Activated T-helper 9 cell treated with anti-CD3 and anti-CD28 coated beads, Interleukin-2, amount 50 U/mL, for 16 hours (primary cell): ENCODE measurements at regions not wholly inside any gene's neighbourhood (a gene's known extent, or its start where the extent isn't known, plus 50 kb on each side); places are given as distances from the start of the nearest gene placed in this dataset.

Experiments
- DNase-seq: peaks from one replicate; pipeline ENCODE4 v3.0.0-alpha.2; 2020; ENCODE audit warnings: low read depth

GRCh38 chr1:50358962-50359361 lies 64.3 kb downstream of the DMRTA2 start:
- DNase-seq = no peak

GRCh38 chr1:50357186-50357585 lies 66.1 kb downstream of the DMRTA2 start:
- DNase-seq = no peak

DNA sequence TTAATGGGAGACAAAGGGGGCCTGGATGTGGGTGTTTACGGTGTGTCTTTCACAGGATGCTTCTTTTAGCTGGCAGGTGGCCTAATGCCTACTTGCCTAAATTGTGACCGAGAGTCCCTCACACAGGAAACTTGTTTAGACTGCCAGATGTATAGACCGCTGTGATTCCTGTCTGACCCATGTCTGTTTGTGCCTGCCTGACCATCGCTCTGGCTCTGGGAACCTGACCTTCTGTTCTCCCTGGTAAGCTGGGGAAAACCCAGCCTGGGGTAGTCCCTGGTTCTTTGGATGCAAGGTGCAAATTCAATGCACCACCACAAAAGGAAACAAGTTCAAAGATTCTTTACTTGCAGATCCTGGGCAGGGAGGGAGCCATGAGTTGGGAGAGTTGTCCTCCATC lies 68.4 kb downstream of the DMRTA2 start:
- DNase-seq = no peak

- no peak for DNase-seq
Observed at GRCh38 chr1:50352428-50352827, 70.8 kb downstream of the DMRTA2 start.

DNA sequence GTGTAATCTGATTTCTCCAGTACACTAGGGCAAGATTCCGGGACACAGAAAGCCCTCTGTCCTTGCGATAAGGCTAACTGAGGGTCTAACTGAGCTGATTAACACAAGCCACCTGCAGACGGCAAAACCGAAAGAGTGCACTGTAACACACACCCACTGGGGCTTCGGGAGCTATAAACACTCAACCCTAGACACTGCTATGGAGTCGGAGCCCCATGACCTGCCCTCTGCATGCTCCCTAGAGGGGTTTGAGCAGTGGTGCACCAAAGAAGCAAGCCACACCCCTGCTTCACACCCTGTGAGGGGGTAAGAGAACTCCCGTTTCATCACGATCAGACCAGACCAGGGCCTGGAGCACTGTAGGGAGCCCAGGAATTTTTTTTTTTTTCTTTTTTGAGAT lies 72.4 kb downstream of the DMRTA2 start:
- DNase-seq = no peak

GRCh38 chr1:50350421-50350820 lies 72.8 kb downstream of the DMRTA2 start:
- DNase-seq = no peak

DNA sequence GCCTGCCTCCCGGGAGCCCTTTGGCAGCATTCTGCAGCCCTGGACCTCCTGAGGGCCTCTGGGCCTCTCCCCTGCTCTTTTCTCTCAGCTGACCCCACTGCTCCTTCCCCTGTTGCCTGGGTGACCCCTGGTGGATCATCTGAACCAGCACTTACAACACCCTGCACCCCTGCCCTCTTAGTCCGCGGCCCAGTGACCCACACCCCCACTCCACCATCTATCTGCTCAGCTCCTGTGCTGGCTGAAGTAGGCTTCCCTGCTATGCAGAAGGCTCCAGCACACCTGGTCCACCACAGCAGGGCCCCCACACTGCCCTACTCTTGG lies 74.0 kb downstream of the DMRTA2 start:
- DNase-seq = no peak

- no peak for DNase-seq
Observed at GRCh38 chr1:50348449-50349241, 74.6 kb downstream of the DMRTA2 start.

- DNase-seq = no peak
Observed at GRCh38 chr1:50347933-50348332, 75.3 kb downstream of the DMRTA2 start.

- DNase-seq = no peak
Observed at GRCh38 chr1:50346621-50347020, 76.6 kb downstream of the DMRTA2 start.

DNA sequence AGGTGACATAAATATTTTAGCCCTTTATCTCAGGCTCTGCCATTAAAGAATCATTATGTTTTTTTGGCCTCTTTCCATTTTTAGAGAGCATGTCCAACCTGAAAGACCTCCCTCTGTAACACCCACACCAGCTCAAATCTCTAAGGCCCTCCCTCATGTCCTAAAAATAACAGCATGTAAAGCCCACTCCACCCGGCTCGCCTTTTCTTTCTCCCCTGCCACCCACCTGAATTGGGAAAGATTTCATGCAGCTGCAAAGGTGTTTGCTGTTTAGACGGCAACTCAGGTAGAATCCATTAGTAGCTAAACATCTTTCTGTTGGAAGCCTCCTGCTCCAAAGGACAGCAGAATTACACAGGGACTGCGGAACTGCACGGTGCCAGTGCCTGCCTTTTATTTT lies 79.9 kb downstream of the DMRTA2 start:
- no peak for DNase-seq

GRCh38 chr1:50342525-50342924 lies 80.7 kb downstream of the DMRTA2 start:
- no peak for DNase-seq

DNA sequence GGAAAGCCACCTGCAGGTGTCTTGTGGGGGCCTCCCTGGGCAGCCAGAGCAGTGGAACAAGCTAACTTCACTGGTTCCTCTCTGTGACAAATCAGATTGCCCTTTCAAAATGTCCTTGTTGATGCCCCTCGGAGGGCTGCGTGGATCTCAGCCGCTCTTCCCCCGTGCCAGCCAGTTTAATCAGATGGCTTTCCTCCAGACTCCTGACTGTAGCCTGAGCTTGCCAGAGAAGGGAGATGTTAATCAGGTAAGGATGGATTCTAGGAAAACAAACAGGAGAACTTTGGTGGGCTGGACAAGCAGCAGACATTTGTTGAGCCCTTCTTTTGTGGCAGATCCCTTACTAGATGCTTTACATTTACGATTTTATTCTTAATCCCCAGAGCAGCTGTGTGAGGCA lies 88.2 kb downstream of the DMRTA2 start:
- no peak for DNase-seq

DNA sequence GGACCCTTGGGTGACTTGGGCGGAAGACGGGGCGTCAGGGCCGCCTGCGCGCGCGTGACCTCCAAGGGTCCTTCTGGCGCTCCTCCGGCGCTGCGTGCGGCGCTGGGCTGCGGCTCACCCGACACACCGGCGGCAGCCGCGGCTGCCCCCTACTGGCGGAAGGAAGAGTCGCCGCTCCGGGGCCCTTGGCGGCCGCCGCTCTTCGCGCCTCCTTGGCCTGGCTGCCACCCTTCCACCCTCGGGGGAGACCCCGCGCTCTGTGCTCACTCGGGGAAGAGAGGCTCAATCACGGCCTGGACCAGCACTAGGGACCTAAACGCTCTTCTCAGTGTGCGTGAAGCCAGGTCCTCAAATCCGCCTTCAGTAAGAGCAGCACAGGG lies 89.7 kb downstream of the DMRTA2 start:
- peak; percentile 22 for DNase-seq

- peak; percentile 24 for DNase-seq
Observed at GRCh38 chr1:50332941-50333594, 90.2 kb downstream of the DMRTA2 start.

DNA sequence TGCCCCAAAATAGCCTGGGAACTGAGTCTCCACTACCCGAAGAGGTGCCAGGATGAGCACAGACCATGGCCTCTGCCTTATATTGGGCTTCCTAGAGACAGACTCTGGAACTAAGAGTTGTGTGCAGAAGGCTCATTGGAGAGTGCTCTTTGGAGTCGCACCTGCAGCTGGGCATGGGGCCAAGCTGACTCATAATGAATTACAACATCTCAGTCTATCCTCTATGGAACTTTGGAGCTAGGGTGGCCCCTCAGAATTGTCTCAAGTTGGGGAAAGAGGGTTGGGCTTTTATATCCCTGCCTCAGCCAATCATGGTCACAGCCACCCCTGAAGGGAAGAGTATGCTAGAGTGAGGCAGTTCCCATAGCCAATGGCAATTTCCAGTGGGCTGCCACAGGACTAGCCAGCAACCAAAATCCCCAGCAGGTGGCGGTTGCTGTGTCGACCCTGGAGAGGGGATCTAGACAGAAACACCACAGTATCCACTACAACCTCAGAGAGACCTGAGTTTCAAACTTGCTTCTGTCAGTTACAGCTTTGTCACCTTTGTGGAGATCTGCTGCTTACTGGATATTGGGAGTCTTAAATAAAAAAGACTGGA lies 93.8 kb downstream of the DMRTA2 start:
- DNase-seq = no peak

DNA sequence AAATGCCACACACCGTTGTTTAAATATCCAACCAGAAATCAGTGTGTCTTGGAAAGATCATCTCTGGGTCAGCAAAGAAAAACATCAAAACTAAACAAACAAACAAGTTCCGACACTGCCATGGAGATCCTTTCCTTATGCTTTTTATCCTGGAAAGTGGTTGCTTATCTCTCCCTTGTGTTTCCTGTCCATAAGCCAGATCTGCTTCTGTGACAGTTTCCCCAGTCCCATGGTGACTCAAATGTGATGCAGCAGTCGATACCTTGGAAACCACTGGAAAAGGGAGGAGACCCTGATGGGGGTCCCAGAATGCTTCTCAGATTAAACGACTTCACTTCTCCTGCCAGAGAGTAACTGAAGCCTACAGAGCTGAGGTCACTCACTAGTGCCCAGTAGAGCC lies 94.7 kb downstream of the DMRTA2 start:
- DNase-seq = no peak

DNA sequence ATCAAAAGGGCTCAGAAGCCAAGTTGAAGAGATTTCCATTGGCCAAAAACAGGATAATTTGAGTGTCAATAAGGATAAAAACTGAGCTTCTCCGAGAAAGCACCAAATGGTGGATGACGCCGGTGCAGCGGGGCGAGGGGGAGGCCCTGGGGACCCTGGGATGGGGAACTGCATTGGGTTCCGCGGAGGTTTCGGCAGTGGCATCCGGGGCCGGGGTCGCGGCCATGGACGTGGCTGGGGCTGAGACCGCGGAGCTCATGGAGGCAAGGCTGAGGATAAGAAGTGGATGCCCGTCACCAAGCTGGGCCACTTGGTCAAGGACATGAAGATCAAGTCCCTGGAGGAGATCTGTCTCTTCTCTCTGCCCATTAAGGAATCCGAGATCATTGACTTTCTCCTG lies 97.2 kb downstream of the DMRTA2 start:
- no peak for DNase-seq

GRCh38 chr1:50322579-50322978 lies 100.7 kb downstream of the DMRTA2 start:
- DNase-seq = no peak

- no peak for DNase-seq
Observed at GRCh38 chr1:50318428-50318827, 104.8 kb downstream of the DMRTA2 start.

DNA sequence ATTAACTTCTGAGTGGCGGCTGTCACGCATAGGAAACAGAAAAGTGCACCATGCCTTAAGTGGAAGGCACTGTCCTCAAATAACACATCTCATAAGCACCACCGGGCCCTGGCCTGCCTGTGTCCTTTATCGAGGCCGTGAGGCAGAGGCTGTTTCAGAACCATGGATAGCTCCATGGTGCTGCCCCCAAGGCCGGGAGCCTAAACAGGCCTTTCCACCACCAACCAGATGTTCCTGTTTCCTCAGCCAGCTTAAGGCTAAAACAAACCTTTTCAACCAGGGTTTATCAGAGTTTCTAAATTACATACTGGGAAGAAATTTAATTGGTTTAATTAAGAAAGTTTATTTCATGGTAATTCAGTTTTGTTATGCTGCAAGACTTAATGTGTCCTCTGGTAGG lies 114.4 kb downstream of the DMRTA2 start:
- DNase-seq = no peak

GRCh38 chr1:50305808-50306207 lies 117.4 kb downstream of the DMRTA2 start:
- DNase-seq = no peak

- DNase-seq = no peak
Observed at GRCh38 chr1:50300297-50300696, 122.9 kb downstream of the DMRTA2 start.

GRCh38 chr1:50295566-50295965 lies 127.7 kb downstream of the DMRTA2 start:
- DNase-seq = no peak
